Cardiac fibroblast (primary cell): ENCODE measurements at regions not wholly inside any gene's neighbourhood (a gene's known extent, or its start where the extent isn't known, plus 50 kb on each side); places are given as distances from the start of the nearest gene placed in this dataset.

Experiments
- DNase-seq, 2 donors: peaks; one replicate each; pipeline versions ENCODE4 v3.0.0 to v3.0.0-alpha.2; 2010; ENCODE audit warnings: low read depth in 2 of 2
- H3K4me3 ChIP-seq, 2 donors: replicated peaks in 1 of 2; 1 replicate in 1 of 2; 2 replicates in 1 of 2; pipeline ENCODE4 v1.5.1; 2011; ENCODE audit warnings: low read depth in 2 of 2, low read length in 2 of 2, mild to moderate bottlenecking in 2 of 2, moderate library complexity in 1 of 2
- CTCF ChIP-seq: IDR thresholded peaks from one replicate; pipeline ENCODE4 v1.5.1; 2011; ENCODE audit warnings: low read depth, mild to moderate bottlenecking, low read length, inconsistent platforms

DNA sequence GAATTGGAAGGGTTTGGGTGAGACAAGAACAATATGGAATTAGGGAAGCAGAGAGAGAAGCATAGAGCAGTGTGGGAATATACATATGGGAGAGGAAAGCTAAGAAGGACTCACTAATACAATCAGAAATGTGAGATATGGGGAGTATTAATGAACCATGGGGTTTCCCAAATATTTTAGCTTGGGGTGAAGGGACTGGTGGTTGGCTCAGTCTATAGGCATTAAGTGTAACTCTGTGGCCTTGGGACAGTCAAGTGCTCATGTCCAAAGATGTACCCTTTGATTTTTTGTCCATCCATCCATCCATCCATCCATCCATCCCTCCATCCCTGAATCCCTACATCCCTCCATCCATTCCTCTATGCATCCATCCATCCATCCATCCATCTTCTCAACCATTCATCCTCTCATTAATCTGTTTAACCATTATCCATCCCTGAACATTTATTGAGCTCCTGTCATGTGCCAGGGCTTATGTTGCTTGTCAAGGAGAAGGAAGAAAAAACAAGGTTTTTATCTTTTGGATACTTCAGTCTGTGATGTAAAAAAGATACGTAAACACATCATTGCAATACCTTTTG lies 263.4 kb upstream of the CHD6 start:
- no peak for TF ChIP-seq CTCF
- no peak overlapping the region for H3K4me3 ChIP-seq
- no peak for DNase-seq

DNA sequence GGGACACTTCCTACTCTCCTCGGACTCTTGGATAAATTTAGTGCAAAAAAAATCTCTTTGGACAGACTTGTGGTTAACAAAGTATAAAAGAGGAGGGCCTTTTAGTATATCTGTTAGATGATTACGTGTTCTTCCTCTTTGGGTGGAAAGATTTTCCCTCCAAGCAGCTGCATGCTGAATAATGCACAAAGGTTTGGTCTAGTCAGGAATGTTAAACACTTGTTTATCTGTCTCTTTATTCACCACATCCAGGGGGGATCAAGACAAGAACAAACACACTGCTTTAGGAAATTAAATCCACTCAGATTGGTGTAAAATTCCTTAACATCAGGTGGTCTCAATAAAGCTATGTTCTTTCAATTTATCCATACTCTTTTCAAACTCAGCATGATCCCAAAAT lies 260.9 kb upstream of the CHD6 start:
- no peak for TF ChIP-seq CTCF
- H3K4me3 ChIP-seq, result no peak overlapping the region
- DNase-seq, result no peak

DNA sequence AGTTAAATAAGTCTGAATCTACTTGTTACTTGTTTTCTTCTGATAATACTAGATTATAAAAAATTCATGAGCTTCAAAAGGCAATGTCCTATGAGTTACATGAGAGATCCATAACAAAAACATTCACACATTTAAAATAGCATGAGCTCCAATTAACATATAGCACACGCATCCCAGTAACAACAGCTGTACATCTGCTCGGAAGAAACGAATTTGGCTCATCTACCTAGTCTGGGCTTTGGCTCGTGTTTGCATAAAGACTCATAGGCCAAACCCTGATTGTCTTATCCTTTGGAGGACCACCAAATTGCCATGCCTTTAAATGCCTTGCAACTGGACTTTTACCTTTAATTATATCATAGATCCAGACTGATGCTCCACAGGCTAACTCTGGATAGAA lies 259.7 kb upstream of the CHD6 start:
- no peak overlapping the region for H3K4me3 ChIP-seq
- DNase-seq, result no peak
- no peak for TF ChIP-seq CTCF

DNA sequence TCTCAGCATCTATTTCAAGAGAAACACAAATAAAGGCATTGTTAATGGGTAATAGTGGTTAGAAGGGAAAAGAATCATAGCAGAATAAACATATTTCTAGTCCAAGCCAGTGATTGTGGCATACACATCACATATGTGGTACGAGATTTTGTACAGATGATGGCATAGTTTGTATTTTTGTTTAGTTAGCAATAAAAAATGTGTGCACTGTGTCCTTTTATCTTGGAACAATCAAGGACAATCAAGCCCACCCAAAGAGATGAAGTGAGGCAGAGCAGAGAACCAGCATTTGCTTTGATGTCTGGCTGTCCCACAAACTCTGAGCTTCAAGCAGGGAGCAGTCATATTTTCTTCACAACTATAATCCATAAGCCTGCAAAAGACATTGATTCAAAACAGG lies 256.5 kb upstream of the CHD6 start:
- no peak for TF ChIP-seq CTCF
- DNase-seq, result no peak
- no peak overlapping the region for H3K4me3 ChIP-seq

- no peak overlapping the region for H3K4me3 ChIP-seq
- no peak for TF ChIP-seq CTCF
Measured at GRCh38 chr20:41872930-41873329, 254.8 kb upstream of the CHD6 start.

GRCh38 chr20:41870869-41871462 lies 252.8 kb upstream of the CHD6 start:
- no peak for TF ChIP-seq CTCF
- no peak for DNase-seq
- no peak overlapping the region for H3K4me3 ChIP-seq

More at GRCh38 chr20:41872930-41873329, 254.8 kb upstream of the CHD6 start:
- DNase-seq, result no peak

DNA sequence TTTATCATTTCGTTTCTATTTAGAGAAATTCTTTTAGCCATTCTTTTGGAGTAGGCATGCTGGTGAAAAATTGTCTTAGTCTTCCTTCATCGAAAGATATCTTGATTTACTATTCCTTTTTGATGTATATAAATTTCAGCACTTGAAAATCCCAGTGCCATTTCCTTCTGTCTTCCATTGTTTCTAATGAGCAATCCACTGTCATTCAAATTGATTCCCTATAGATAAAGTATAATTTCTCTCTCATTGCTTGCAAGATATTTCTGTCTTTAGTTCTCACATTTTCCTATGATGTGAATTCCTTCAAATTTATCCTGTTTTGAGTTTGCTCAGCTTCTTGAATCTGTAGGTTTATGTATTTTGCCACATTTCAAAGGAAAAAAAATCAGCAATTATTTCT lies 251.1 kb upstream of the CHD6 start:
- no peak for TF ChIP-seq CTCF
- no peak for DNase-seq
- H3K4me3 ChIP-seq, result no peak overlapping the region
